ENCODE measurements at regions not wholly inside any gene's neighbourhood (a gene's known extent, or its start where the extent isn't known, plus 50 kb on each side); places are given as distances from the start of the nearest gene placed in this dataset.

DNA sequence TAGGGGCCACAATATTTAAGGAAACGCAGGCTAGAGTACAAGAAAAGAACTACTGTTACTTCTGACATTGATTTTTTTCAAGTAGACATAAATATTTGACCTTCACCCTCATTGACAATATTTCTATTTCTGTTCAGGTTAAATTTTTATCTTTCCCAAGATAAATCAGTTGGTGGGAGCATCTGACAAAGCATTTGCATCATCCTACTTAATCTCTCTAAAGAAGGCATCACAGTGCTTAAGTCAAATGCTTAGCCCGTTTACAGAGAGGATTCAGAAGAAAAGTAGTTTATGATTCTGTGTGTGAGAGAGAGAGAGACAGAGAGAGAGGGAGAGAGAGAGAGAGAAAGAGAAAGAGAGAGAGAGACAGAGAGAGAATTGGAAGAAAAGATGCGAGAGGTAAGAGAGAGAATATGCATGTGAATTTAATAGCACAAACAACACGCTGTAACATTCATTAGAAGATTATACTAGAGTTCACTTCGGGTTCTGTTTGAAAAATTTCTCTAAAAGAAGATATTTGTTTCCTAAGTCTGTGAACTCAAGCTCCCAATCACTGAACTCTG, 1093.3 kb upstream of the CDH6 start:
- TF ChIP-seq, protein P1, sequence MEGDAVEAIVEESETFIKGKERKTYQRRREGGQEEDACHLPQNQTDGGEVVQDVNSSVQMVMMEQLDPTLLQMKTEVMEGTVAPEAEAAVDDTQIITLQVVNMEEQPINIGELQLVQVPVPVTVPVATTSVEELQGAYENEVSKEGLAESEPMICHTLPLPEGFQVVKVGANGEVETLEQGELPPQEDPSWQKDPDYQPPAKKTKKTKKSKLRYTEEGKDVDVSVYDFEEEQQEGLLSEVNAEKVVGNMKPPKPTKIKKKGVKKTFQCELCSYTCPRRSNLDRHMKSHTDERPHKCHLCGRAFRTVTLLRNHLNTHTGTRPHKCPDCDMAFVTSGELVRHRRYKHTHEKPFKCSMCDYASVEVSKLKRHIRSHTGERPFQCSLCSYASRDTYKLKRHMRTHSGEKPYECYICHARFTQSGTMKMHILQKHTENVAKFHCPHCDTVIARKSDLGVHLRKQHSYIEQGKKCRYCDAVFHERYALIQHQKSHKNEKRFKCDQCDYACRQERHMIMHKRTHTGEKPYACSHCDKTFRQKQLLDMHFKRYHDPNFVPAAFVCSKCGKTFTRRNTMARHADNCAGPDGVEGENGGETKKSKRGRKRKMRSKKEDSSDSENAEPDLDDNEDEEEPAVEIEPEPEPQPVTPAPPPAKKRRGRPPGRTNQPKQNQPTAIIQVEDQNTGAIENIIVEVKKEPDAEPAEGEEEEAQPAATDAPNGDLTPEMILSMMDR (IDR thresholded peaks at IDR 0.05) = no peak
- TF ChIP-seq ZFX (IDR thresholded peaks at IDR 0.05; ENCODE audit: borderline replicate concordance) = no peak
